Occipital lobe (tissue), 1 donor: ENCODE measurements at regions not wholly inside any gene's neighbourhood (a gene's known extent, or its start where the extent isn't known, plus 50 kb on each side); places are given as distances from the start of the nearest gene placed in this dataset.
"Not testable (repeated sequence)": the region's sequence is repeated elsewhere in the genome, so short reads cannot be mapped to it uniquely, and the experiment has no call there.

ENCODE experiments used
- DNase-seq: peaks from one replicate; lab custom pipeline; 2025; lab: John Stamatoyannopoulos, UW

DNA sequence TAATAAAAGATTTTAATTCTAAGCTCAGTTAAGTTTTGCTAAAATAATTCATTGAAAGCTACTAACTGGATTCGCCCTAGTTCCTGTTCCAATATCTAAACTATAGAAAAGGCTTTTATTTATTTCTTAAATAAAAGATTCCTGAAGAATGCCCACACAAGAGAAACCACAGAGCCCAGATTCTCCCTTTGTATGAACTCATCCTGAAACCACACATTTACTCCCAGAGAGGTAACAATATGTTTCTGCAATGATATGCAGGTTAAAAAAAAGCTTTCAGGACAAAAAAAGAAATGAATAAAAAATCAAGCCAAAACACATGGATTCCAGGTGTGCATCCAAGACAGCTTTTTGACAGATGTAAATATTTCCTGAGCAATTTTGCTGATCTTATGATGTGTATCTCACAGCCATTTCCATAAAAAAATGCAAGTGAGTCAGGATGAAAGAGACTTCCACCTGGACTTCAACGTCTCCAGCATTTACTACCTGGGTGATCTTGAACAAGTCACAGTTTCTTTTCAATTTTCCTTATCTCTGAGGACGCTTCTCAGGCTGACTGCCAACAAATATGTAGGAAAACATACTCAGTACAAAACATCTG lies 234.4 kb upstream of the FAT1 start:
- DNase-seq = no peak

GRCh38 chr4:186958726-186959350 lies 235.2 kb upstream of the FAT1 start:
- no peak for DNase-seq

- DNase-seq = no peak
These were observed 256.5 kb upstream of the FAT1 start for GRCh38 chr4:186979961-186980745.

DNA sequence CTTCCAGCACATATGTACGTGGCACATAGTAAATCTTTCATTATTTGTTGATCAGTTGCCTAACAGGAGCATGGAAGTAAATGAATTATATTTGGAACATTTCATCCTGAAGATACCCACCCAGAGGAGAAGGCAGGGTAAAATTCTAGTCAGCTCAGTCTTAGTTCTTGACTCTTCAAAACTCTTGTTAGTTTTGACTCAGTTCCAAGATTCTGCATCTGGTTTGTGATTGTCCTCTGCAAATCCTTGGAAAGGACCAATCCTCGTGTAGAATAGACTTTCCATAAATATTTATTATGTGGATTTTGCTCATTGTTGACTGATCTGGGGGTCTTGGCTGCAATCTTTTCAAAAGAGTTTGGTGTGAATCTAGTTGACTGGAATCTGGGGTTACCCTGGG lies 257.5 kb upstream of the FAT1 start:
- DNase-seq = no peak

GRCh38 chr4:186982160-186982559 lies 258.5 kb upstream of the FAT1 start:
- DNase-seq = no peak

- no peak for DNase-seq
These were observed 260.5 kb upstream of the FAT1 start for GRCh38 chr4:186984105-186984644.

DNA sequence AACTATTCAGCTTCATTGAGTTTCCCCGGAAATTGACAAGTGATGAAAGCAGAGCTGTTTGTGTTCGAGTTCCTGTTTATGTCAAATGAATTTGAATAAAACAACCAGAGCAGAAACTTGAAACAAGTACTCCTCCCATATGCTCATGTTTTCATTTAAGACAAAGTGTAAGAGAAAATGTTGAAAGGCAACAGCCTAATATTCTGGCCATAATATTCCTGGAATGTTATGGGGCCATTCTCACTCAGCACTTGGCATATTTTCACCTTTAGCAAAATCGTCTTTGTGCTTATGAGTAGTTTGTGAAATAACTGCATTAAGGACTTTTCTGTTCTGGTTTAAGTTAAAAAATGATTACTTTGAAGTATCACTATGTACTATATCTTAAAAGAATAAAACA lies 276.0 kb upstream of the FAT1 start:
- DNase-seq = no peak

- no peak for DNase-seq
These were observed 276.6 kb upstream of the FAT1 start for GRCh38 chr4:187000281-187000680.

DNA sequence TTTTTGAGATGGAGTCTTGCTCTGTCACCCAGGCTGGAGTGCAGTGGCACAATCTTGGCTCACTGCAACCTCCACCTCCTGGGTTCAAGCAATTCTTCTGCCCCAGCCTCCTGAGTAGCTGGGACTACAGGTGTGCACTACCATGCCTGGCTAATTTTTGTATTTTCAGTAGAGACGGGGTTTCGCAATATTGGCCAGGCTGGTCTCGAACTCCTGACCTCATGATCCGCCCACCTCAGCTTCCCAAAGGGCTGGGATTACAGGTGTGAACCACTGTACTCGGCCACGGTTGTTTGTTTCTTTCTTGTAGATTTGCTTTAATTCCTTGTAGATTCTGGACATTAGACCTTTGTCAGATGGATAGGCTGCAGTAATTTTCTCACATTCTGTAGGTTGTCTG lies 278.5 kb upstream of the FAT1 start:
- not testable (repeated sequence) for DNase-seq

GRCh38 chr4:187004628-187005027 lies 281.0 kb upstream of the FAT1 start:
- DNase-seq = no peak

GRCh38 chr4:187006189-187006618 lies 282.5 kb upstream of the FAT1 start:
- DNase-seq = no peak

DNA sequence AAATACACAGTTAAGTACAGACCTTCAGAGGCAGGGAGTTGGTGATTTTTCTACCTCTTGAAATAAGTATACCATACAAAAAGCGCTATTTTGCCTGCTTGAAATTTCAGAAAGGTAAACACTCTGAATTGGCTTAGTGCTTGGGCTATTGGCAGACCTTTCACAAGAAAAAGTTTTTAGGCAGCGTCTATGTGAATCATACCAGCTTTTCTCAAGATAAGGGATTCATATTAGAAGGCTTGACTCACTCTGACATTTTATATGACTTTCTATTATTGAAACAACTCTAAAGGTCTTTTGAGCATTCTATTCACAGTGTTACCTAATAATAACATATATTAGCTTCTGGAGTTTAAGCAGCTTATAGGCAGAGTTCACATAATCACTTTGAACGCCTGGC lies 286.4 kb upstream of the FAT1 start:
- no peak for DNase-seq

DNA sequence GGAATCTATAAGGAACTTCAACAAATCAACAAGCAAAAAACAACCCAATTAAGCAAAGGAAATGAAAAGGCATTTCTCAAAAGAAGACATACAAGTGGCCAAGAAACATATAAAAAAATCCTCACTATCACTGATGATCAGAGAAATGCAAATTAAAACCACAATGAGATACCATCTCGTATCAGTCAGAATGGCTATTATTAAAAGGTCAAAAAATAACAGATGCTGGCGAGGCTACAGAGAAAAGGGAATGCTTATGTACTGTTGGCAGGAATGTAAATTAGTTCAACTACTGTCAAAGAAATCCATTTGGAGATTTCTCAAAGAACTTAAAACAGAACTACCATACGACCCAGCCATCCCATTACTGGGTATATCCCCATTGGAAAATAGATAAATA lies 292.4 kb upstream of the FAT1 start:
- no peak for DNase-seq

DNA sequence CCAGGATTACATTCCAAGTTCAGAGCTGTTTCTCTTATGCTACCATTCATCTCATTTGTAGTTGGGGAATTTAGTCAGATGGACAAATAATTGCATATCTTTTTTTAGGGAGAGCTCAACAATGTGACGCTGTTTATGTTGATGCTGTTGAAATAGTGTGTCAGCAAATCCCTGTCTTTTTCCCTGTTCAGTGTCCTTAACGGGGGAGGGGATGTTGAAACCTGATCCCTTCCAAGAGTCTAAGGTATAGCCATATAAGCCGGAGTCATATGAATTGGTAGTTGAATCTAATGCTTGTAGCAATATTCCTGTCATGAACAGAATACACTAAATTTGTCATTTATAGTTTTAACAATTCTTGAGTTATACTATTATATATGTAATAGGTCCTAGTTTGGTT lies 293.5 kb upstream of the FAT1 start:
- DNase-seq = no peak

- DNase-seq = no peak
These were observed 296.2 kb upstream of the FAT1 start for GRCh38 chr4:187019896-187020295.

DNA sequence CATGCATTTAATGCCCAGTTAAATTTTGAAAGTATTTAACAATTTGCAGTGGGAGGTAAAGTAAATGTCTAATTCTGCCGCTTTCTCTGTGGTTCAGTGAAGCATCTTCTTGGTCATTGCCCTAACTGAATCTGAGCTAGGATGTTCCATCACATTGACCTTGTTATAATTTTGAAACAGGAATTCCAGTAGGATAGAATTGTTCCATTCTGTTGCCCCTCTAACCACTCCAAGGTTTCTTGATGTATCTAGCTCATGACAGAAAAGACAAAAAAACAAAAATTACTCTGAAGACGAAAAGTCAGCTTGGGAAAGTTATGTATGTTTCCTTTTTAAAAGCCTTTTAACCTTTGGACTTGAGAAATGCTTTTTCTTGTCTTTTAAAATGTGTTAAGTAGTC lies 297.0 kb upstream of the FAT1 start:
- DNase-seq = no peak

DNA sequence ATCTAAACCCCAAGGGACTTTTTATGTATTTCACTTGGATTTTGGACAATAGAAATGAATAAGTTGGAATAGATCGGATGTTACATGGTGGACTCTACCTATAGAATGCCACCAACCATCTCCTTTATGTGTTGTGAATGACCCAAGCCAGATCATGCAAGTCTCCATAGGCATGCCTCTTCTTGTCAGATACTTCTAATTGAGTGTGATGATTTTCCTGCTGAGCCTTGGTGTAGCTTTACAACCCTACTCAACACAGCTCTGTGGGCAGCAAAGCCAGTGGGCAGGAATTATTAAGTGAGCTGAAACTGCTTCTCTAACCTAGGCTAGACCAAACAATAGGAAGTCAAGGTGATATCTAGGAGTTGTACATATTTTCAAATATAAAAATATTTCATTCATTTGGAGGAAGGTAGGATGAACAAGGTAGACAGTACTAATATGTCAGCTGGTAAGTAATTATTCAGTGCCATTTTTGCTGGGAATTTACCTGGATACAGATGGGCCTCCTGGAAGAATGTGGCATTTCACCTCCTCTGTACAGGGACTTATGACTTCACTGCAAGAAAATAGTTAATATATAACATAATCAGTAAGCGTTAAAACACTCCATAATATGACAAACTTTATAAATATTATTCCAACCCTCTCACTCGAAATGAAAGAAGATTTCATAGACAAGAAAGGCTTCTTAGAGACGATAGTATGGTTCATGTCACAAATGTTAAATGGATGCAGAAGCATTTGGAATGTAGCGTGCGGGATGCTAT lies 298.0 kb upstream of the FAT1 start:
- DNase-seq = no peak

DNA sequence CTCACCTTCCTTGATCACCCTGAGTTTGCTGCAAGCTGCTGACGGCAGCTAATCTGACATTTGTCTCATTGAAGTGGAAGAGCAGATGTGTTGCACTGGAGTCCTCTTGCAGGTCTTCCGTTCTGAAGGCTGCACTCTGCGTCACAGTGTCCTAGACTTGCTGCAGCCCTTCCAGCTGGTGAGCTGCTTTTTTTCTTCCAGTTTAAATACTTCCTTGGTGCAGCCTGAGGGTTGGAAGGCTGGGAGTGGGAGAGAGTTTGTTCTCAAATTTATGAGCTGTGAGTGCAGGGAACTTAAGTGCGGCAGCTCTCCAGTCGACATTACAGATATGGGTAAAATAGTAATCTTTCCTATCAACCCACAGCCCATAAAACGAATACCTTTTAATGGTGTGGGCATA lies 303.6 kb upstream of the FAT1 start:
- no peak for DNase-seq

DNA sequence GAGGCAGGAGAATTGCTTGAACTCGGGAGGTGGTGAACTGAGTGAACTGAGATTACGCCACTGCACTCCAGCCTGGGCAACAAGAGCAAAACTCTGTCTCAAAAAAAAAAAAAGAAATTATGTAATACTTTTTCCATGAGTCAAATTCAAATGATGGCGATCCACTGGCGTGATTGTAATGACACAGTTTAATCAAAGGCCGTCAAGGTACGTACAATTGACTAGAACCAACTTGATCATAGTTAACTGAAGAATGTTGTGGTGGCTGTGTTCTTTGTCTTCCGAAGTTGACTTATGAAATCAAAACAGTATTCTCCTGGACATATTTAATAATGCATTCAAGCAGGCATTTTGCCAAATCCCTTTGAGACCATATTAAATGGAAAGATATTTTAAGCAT lies 318.6 kb upstream of the FAT1 start:
- no peak for DNase-seq

GRCh38 chr4:187046471-187046870 lies 322.8 kb upstream of the FAT1 start:
- no peak for DNase-seq

DNA sequence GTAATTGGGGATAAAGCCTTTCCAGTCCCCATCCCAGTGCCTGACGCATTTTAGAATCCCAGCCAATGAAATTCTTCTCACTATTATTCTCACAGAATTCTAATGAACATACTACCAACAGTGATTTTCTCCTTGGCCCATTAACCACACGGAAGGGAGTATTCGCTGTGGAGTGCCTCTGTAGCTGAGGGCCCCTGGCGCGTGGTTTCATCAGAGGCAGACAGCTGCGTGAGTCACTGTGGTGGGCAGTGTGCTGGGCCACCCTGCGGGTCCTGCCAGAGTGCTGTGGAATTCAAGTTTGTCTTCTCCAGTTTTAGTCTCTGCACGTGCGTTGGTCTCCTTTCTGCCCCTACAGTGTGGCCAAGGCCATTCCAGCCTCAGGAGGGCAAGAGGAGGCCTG lies 335.4 kb upstream of the FAT1 start:
- no peak for DNase-seq

- DNase-seq = no peak
These were observed 336.2 kb upstream of the FAT1 start for GRCh38 chr4:187059895-187060294.
